K562 (cell line): ENCODE measurements at regions not wholly inside any gene's neighbourhood (a gene's known extent, or its start where the extent isn't known, plus 50 kb on each side); places are given as distances from the start of the nearest gene placed in this dataset.

Experiments
- ATAC-seq: fragments of 200-7000 bp; cut with Tn5 transposase; 3 replicates; pipeline ENCODE4 v1.9.1; 2020; ENCODE audit warnings: moderate library complexity
- BruUV-seq: library from RNA; stranded (reverse); fragments of 400-500 nt; replicated peaks from 2 replicates; lab custom pipeline; 2021; lab: Mats Ljungman, UMichigan
- CTCF ChIA-PET: fragments of 300-600 bp; formaldehyde crosslinking; extraction: SDS; loops from one replicate; lab custom pipeline; 2021; ENCODE audit warnings: low intra/inter-chr PET ratio; lab: Yijun Ruan, JAX
- POLR2A ChIA-PET: fragments of 300-600, 350-650 bp; sonication (Branson Sonifier 250); formaldehyde crosslinking; extraction: SDS; loops from one replicate; lab custom pipeline; 2021; ENCODE audit warnings: antibody characterized with exemption, inconsistent platforms; lab: Yijun Ruan, JAX
- DNase-seq, 4 experiments: peaks; one replicate each; pipeline versions ENCODE4 v3.0.0 to v3.0.0-alpha.2; 2011 to 2018; ENCODE audit warnings: low spot score in 3 of 4, mixed read lengths in 3 of 4; ENCODE audit errors: extremely low read depth in 1 of 4
- FAIRE-seq: peaks from 2 replicates; lab custom pipeline; 2011; peaks lifted over from hg19 to GRCh38; lab: Jason Lieb, UNC
- H2AFZ ChIP-seq: 2 replicates; pipeline ENCODE4 v1.6.0; 2011; ENCODE audit warnings: low read depth, low read length, control low read depth, inconsistent platforms
- H3K27ac ChIP-seq: fragments of 200-600 bp; 3 replicates; pipeline ENCODE4 v1.8.0; 2011; ENCODE audit warnings: low read depth, mild to moderate bottlenecking, control low read depth, inconsistent platforms, low read length, moderate library complexity, mixed read lengths; ENCODE audit errors: extremely low read depth
- H3K27me3 ChIP-seq, 2 experiments: fragments of 300-600 bp in 1 of 2; 2 replicates in 1 of 2; 3 replicates in 1 of 2; pipeline versions ENCODE4 v1.6.0 to v1.8.0; 2011; ENCODE audit warnings: inconsistent platforms in 2 of 2, low read length in 2 of 2, mild to moderate bottlenecking in 1 of 2, mixed read lengths in 1 of 2, moderate library complexity in 1 of 2; ENCODE audit not compliant: control insufficient read depth in 2 of 2, insufficient read depth in 2 of 2
- H3K36me3 ChIP-seq: fragments of 300-600 bp; 3 replicates; pipeline ENCODE4 v1.8.0; 2011; ENCODE audit warnings: mild to moderate bottlenecking, low read length, inconsistent platforms; ENCODE audit not compliant: control insufficient read depth, insufficient read depth
- H3K4me1 ChIP-seq, 2 experiments: fragments of 200-600 bp in 1 of 2; replicated peaks in 1 of 2; 2 replicates in 1 of 2; 3 replicates in 1 of 2; pipeline versions ENCODE4 v1.5.1 to v1.8.0; 2011; ENCODE audit warnings: inconsistent platforms in 2 of 2, low read length in 2 of 2, mild to moderate bottlenecking in 1 of 2, mixed read lengths in 1 of 2, moderate library complexity in 1 of 2; ENCODE audit not compliant: control insufficient read depth in 2 of 2, insufficient read depth in 2 of 2
- H3K4me2 ChIP-seq: 2 replicates; pipeline ENCODE4 v1.6.1; 2011; ENCODE audit warnings: low read length, control low read depth, inconsistent platforms, mixed read lengths; ENCODE audit not compliant: insufficient read depth
- H3K4me3 ChIP-seq: fragments of 200-600 bp; sonication (generic), shearing (Covaris generic); 2 replicates; pipeline ENCODE4 v1.5.1; 2016; ENCODE audit warnings: control low read depth, inconsistent platforms
- H3K79me2 ChIP-seq: fragments of 200-600 bp; 3 replicates; pipeline ENCODE4 v1.8.0; 2011; ENCODE audit warnings: low read length, inconsistent platforms; ENCODE audit not compliant: control insufficient read depth, insufficient read depth
- H3K9ac ChIP-seq, 2 experiments: 2 replicates each; pipeline versions ENCODE4 v1.6.0 to v1.6.1; 2011; ENCODE audit warnings: low read depth in 2 of 2, low read length in 2 of 2, control low read depth in 1 of 2, inconsistent platforms in 1 of 2, mild to moderate bottlenecking in 1 of 2, mixed read lengths in 1 of 2; ENCODE audit not compliant: insufficient read depth in 1 of 2
- H3K9me1 ChIP-seq: one replicate; pipeline ENCODE4 v1.6.0; 2011; ENCODE audit warnings: inconsistent platforms, mild to moderate bottlenecking, low read length, moderate library complexity; ENCODE audit not compliant: control insufficient read depth, insufficient read depth
- H3K9me3 ChIP-seq: replicated peaks from 2 replicates; pipeline ENCODE4 v1.5.1; 2011; ENCODE audit warnings: low read depth, low read length, inconsistent platforms; ENCODE audit not compliant: control insufficient read depth, insufficient read depth
- H4K20me1 ChIP-seq: replicated peaks from 2 replicates; pipeline ENCODE4 v1.6.1; 2011; ENCODE audit warnings: low read length, inconsistent platforms, mixed read lengths; ENCODE audit not compliant: control insufficient read depth, insufficient read depth
- ARNT ChIP-seq, 2 experiments: fragments of 450-650 bp; IDR thresholded peaks; 2 replicates each; pipeline ENCODE4 v1.6.1; 2016; ENCODE audit warnings: mild to moderate bottlenecking in 1 of 2
- CBX3 ChIP-seq, 2 experiments: IDR thresholded peaks; 1 replicate in 1 of 2; 2 replicates in 1 of 2; pipeline ENCODE4 v1.6.1; 2012; ENCODE audit warnings: inconsistent platforms in 2 of 2, low read length in 2 of 2, borderline replicate concordance in 1 of 2, control low read depth in 1 of 2
- CHCHD3 ChIP-seq: fragments of 250-450 bp; sonication (Bioruptor Pico); IDR thresholded peaks from 2 replicates; pipeline ENCODE4 v2.1.2; 2022; ENCODE audit warnings: mild to moderate bottlenecking
- PRMT5 ChIP-seq: sonication (generic); formaldehyde crosslinking; IDR thresholded peaks from 2 replicates; pipeline ENCODE4 v1.5.0; 2020; ENCODE audit warnings: missing genetic modification reagents
- RCOR1 ChIP-seq, 2 experiments: IDR thresholded peaks; 2 replicates each; pipeline ENCODE4 v1.6.1; 2012; ENCODE audit warnings: low read depth in 2 of 2, low read length in 2 of 2, borderline replicate concordance in 1 of 2, improper control_type of control experiment in 1 of 2
- SMARCA4 ChIP-seq: fragments of 450-650 bp; IDR thresholded peaks from 2 replicates; pipeline ENCODE4 v1.6.1; 2016
- TRIM24 ChIP-seq, 2 experiments: fragments of 450-650 bp; IDR thresholded peaks; 2 replicates each; pipeline ENCODE4 v1.6.1; 2016
- TRIM28 ChIP-seq: fragments of 450-650 bp; IDR thresholded peaks from 2 replicates; pipeline ENCODE4 v1.6.1; 2017
- ZFP36 ChIP-seq: fragments of 150-350 bp; IDR thresholded peaks from 2 replicates; pipeline ENCODE4 v1.6.1; 2018; ENCODE audit warnings: low read length, low read depth; ENCODE audit not compliant: partially characterized antibody
- ZNF41 ChIP-seq: fragments of 250-450 bp; sonication (Bioruptor Pico); conservative IDR thresholded peaks from 2 replicates; pipeline ENCODE4 v1.4.0; 2020; ENCODE audit warnings: mild to moderate bottlenecking
- ZNF431 ChIP-seq: sonication (generic); formaldehyde crosslinking; IDR thresholded peaks from 2 replicates; pipeline ENCODE4 v1.8.0; 2022; ENCODE audit warnings: mild to moderate bottlenecking, missing genetic modification reagents
- ZNF507 ChIP-seq: conservative IDR thresholded peaks from 2 replicates; pipeline ENCODE4 v1.6.1; 2017; ENCODE audit warnings: missing genetic modification characterization, missing compliant biosample characterization
- ZNF699 ChIP-seq: fragments of 250-450 bp; sonication (Bioruptor Pico); IDR thresholded peaks from 2 replicates; pipeline ENCODE4 v1.8.0; 2021; ENCODE audit warnings: mild to moderate bottlenecking, moderate library complexity; ENCODE audit not compliant: insufficient replicate concordance
- WGBS: fragments of 100-300 bp; shearing (Covaris generic); methylation state at CpG from one replicate; pipeline ENCODE4 v1.1.6; 2016; ENCODE audit warnings: low coverage, mixed read lengths; ENCODE audit not compliant: insufficient coverage; ENCODE audit errors: missing lambda C conversion rate; 5-methylcytosine and 5-hydroxymethylcytosine counted together
- in situ Hi-C: fragments of 300-500 bp; cut with MboI; formaldehyde crosslinking; loops from 4 replicates; pipeline ENCODE4 v1.15.0; 2018; ENCODE audit warnings: inconsistent platforms, mixed read lengths
- intact Hi-C: fragments of 100-400 bp; cut with micrococcal nuclease; formaldehyde crosslinking; loops from 2 replicates; pipeline ENCODE4 v1.14.2; 2022
- TF ChIP-seq, protein P1 (sequence below): fragments of 450-650 bp; IDR thresholded peaks from 2 replicates; pipeline ENCODE4 v1.6.1; 2018; ENCODE audit warnings: mild to moderate bottlenecking, low read depth; ENCODE audit not compliant: partially characterized antibody
- TF ChIP-seq, protein P2 (sequence below), 2 experiments: fragments of 450-650 bp; IDR thresholded peaks; 2 replicates each; pipeline ENCODE4 v1.6.1; 2018; ENCODE audit warnings: mild to moderate bottlenecking in 2 of 2, low read depth in 1 of 2; ENCODE audit not compliant: partially characterized antibody in 2 of 2

DNA sequence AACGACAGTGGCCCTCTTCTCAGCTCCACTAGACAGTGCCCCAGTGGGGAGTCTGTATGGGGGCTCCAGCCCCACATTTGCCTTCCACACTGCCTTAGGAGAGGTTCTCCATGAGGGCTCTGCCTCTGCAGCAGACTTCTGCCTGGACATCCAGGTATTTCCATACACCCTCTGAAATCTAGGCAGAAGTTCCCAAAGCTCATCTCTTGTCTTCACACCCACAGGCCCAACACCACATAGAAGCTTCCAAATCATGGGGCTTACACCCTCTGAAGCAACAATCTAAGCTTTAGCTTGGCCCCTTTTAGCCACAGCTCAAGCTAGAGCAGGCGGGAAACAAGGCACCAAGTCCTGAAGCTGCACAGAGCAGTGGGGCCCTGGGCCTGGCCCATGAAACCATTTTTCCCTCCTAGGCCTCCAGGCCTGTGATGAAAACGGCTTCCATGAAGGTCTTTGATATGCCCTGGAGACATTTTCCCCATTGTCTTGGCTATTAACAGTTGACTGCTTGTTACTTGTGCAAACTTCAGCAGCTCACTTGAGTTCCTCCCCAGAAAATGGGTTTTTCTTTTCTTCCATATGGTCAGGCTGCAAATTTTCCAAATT is 89.2 kb downstream of the KBTBD2 start:
- no peak for ATAC-seq
- no peak for DNase-seq
- peaks cover 2% of the 10 kb centered on the region for H3K9me3 ChIP-seq
- no peak overlapping the region for H3K27ac ChIP-seq
- ChIA-PET CTCF (no interaction called here), POLR2A (no interaction called here)
- H3K9ac ChIP-seq, result no peak overlapping the region
- H3K4me3 ChIP-seq, result no peak overlapping the region
- H3K9me1 ChIP-seq, result no peaks in the 10 kb centered on the region
- in situ Hi-C loops (no loop called here), intact Hi-C loops (no loop called here)
- no peaks in the 10 kb centered on the region for H3K36me3 ChIP-seq
- no peak overlapping the region for H3K4me2 ChIP-seq
- 43% methylated on average over 3 of the region's 3 CpGs for WGBS
- BruUV-seq, result no TSS peak
- H3K79me2 ChIP-seq, result no peaks in the 10 kb centered on the region; the same call in 2 of the 3 replicates
- no peaks in the 10 kb centered on the region for H3K4me1 ChIP-seq
- no peak for FAIRE-seq
- H3K27me3 ChIP-seq, result no peaks in the 10 kb centered on the region
- H4K20me1 ChIP-seq, result no peaks in the 10 kb centered on the region
- H2AFZ ChIP-seq, result no peak overlapping the region
- TF ChIP-seq ZNF699 (CRISPR knock-in tag) (no peak), ZNF41 (no peak), SMARCA4 (no peak), CBX3 (IDR thresholded peaks at IDR 0.05; ENCODE audit: borderline replicate concordance in 1 of 2, low read length in 2 of 2) (peak in 1 of 2 experiments; percentile 59; a peak in 1 of 3 replicates), TRIM24 (IDR thresholded peaks at IDR 0.05) (peak in 1 of 2 experiments; percentile 18; a peak in 1 of 4 replicates), ARNT (IDR thresholded peaks at IDR 0.05) (no peak), ZNF431 (CRISPR knock-in tag) (no peak), RCOR1 (IDR thresholded peaks at IDR 0.05; ENCODE audit: borderline replicate concordance in 1 of 2, low read depth in 2 of 2, low read length in 2 of 2) (no peak), TRIM28 (0 out of 2 replicates have a peak, but pooled peaks have one; percentile 43), ZNF507 (tag) (no peak), PRMT5 (CRISPR knock-in tag) (no peak), ZFP36 (peak; percentile 71), CHCHD3 (no peak)
- TF ChIP-seq, protein P1, sequence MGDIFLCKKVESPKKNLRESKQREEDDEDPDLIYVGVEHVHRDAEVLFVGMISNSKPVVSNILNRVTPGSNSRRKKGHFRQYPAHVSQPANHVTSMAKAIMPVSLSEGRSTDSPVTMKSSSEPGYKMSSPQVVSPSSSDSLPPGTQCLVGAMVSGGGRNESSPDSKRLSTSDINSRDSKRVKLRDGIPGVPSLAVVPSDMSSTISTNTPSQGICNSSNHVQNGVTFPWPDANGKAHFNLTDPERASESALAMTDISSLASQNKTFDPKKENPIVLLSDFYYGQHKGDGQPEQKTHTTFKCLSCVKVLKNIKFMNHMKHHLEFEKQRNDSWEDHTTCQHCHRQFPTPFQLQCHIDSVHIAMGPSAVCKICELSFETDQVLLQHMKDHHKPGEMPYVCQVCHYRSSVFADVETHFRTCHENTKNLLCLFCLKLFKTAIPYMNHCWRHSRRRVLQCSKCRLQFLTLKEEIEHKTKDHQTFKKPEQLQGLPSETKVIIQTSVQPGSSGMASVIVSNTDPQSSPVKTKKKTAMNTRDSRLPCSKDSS, result peak; percentile 65
- TF ChIP-seq, protein P2, sequence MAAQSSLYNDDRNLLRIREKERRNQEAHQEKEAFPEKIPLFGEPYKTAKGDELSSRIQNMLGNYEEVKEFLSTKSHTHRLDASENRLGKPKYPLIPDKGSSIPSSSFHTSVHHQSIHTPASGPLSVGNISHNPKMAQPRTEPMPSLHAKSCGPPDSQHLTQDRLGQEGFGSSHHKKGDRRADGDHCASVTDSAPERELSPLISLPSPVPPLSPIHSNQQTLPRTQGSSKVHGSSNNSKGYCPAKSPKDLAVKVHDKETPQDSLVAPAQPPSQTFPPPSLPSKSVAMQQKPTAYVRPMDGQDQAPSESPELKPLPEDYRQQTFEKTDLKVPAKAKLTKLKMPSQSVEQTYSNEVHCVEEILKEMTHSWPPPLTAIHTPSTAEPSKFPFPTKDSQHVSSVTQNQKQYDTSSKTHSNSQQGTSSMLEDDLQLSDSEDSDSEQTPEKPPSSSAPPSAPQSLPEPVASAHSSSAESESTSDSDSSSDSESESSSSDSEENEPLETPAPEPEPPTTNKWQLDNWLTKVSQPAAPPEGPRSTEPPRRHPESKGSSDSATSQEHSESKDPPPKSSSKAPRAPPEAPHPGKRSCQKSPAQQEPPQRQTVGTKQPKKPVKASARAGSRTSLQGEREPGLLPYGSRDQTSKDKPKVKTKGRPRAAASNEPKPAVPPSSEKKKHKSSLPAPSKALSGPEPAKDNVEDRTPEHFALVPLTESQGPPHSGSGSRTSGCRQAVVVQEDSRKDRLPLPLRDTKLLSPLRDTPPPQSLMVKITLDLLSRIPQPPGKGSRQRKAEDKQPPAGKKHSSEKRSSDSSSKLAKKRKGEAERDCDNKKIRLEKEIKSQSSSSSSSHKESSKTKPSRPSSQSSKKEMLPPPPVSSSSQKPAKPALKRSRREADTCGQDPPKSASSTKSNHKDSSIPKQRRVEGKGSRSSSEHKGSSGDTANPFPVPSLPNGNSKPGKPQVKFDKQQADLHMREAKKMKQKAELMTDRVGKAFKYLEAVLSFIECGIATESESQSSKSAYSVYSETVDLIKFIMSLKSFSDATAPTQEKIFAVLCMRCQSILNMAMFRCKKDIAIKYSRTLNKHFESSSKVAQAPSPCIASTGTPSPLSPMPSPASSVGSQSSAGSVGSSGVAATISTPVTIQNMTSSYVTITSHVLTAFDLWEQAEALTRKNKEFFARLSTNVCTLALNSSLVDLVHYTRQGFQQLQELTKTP (IDR thresholded peaks at IDR 0.05; ENCODE audit: low read depth in 1 of 2, partially characterized antibody in 2 of 2), result no peak
